ENCODE measurements at regions not wholly inside any gene's neighbourhood (a gene's known extent, or its start where the extent isn't known, plus 50 kb on each side); places are given as distances from the start of the nearest gene placed in this dataset.

- DNase-seq (ENCODE audit: low spot score) = no peak
Measured at GRCh38 chr3:102599819-102600576, 165.2 kb downstream of the ZPLD1 start.

GRCh38 chr3:102605153-102605552 is 170.3 kb downstream of the ZPLD1 start:
- no peak for DNase-seq (ENCODE audit: low spot score)

- DNase-seq (ENCODE audit: low spot score) = no peak
Measured at GRCh38 chr3:102608875-102609274, 174.1 kb downstream of the ZPLD1 start.

- no peak for DNase-seq (ENCODE audit: low spot score)
Measured at GRCh38 chr3:102614021-102614569, 179.3 kb downstream of the ZPLD1 start.

- no peak for DNase-seq (ENCODE audit: low spot score)
Measured at GRCh38 chr3:102614585-102614984, 179.8 kb downstream of the ZPLD1 start.

- no peak for DNase-seq (ENCODE audit: low spot score)
Measured at GRCh38 chr3:102617381-102617780, 182.6 kb downstream of the ZPLD1 start.

GRCh38 chr3:102619361-102619760 is 184.5 kb downstream of the ZPLD1 start:
- no peak for DNase-seq (ENCODE audit: low spot score)

GRCh38 chr3:102629943-102630342 is 195.1 kb downstream of the ZPLD1 start:
- no peak for DNase-seq (ENCODE audit: low spot score)

GRCh38 chr3:102630531-102630930 is 195.7 kb downstream of the ZPLD1 start:
- no peak for DNase-seq (ENCODE audit: low spot score)

GRCh38 chr3:102643546-102643945 is 208.7 kb downstream of the ZPLD1 start:
- no peak for DNase-seq (ENCODE audit: low spot score)

- DNase-seq (ENCODE audit: low spot score) = no peak
Measured at GRCh38 chr3:102646557-102646956, 211.7 kb downstream of the ZPLD1 start.

- no peak for DNase-seq (ENCODE audit: low spot score)
Measured at GRCh38 chr3:102660653-102661052, 225.8 kb downstream of the ZPLD1 start.

- no peak for DNase-seq (ENCODE audit: low spot score)
Measured at GRCh38 chr3:102661707-102662497, 227.1 kb downstream of the ZPLD1 start.

GRCh38 chr3:102662498-102662772 is 227.6 kb downstream of the ZPLD1 start:
- no peak for DNase-seq (ENCODE audit: low spot score)

- DNase-seq (ENCODE audit: low spot score) = no peak
Measured at GRCh38 chr3:102664126-102664525, 229.3 kb downstream of the ZPLD1 start.

- DNase-seq (ENCODE audit: low spot score) = no peak
Measured at GRCh38 chr3:102665183-102665582, 230.4 kb downstream of the ZPLD1 start.

GRCh38 chr3:102668247-102668646 is 233.4 kb downstream of the ZPLD1 start:
- no peak for DNase-seq (ENCODE audit: low spot score)

GRCh38 chr3:102670986-102671385 is 236.2 kb downstream of the ZPLD1 start:
- DNase-seq (ENCODE audit: low spot score) = no peak

GRCh38 chr3:102672305-102672704 is 237.5 kb downstream of the ZPLD1 start:
- no peak for DNase-seq (ENCODE audit: low spot score)

- peak; percentile 72 for DNase-seq (ENCODE audit: low spot score)
Measured at GRCh38 chr3:102673271-102674115, 238.7 kb downstream of the ZPLD1 start.

- no peak for DNase-seq (ENCODE audit: low spot score)
Measured at GRCh38 chr3:102674284-102674683, 239.5 kb downstream of the ZPLD1 start.

GRCh38 chr3:102676424-102676823 is 241.6 kb downstream of the ZPLD1 start:
- no peak for DNase-seq (ENCODE audit: low spot score)
